Daoy (cell line): ENCODE measurements at regions not wholly inside any gene's neighbourhood (a gene's known extent, or its start where the extent isn't known, plus 50 kb on each side); places are given as distances from the start of the nearest gene placed in this dataset.

Experiments
- DNase-seq: peaks from one replicate; pipeline ENCODE4 v3.0.0-alpha.2; 2015; ENCODE audit warnings: low read depth

GRCh38 chr4:20403290-20403689 lies 151.6 kb downstream of the SLIT2 start:
- DNase-seq: no peak

GRCh38 chr4:20403846-20404245 lies 152.1 kb downstream of the SLIT2 start:
- no peak for DNase-seq

- DNase-seq: no peak
These were observed 156.9 kb downstream of the SLIT2 start for GRCh38 chr4:20408611-20409010.

GRCh38 chr4:20412072-20412471 lies 160.4 kb downstream of the SLIT2 start:
- no peak for DNase-seq

- DNase-seq: no peak
These were observed 165.1 kb downstream of the SLIT2 start for GRCh38 chr4:20416800-20417199.

- DNase-seq: peak; percentile 52
These were observed 167.3 kb downstream of the SLIT2 start for GRCh38 chr4:20418861-20419451.

GRCh38 chr4:20420916-20421602 lies 169.4 kb downstream of the SLIT2 start:
- DNase-seq: no peak

- DNase-seq: no peak
These were observed 169.9 kb downstream of the SLIT2 start for GRCh38 chr4:20421603-20421985.

- DNase-seq: peak; percentile 50
These were observed 170.7 kb downstream of the SLIT2 start for GRCh38 chr4:20422398-20422797.

GRCh38 chr4:20423420-20423819 lies 171.7 kb downstream of the SLIT2 start:
- DNase-seq: no peak

GRCh38 chr4:20426028-20426427 lies 174.3 kb downstream of the SLIT2 start:
- no peak for DNase-seq

- no peak for DNase-seq
These were observed 176.9 kb downstream of the SLIT2 start for GRCh38 chr4:20428436-20429160.

GRCh38 chr4:20430259-20430941 lies 178.7 kb downstream of the SLIT2 start:
- peak; percentile 7 for DNase-seq

- DNase-seq: no peak
These were observed 179.8 kb downstream of the SLIT2 start for GRCh38 chr4:20431543-20431951.

GRCh38 chr4:20432088-20432487 lies 180.4 kb downstream of the SLIT2 start:
- DNase-seq: no peak

- no peak for DNase-seq
These were observed 181.5 kb downstream of the SLIT2 start for GRCh38 chr4:20433097-20433705.

- no peak for DNase-seq
These were observed 188.5 kb downstream of the SLIT2 start for GRCh38 chr4:20440170-20440569.

GRCh38 chr4:20443015-20443805 lies 191.5 kb downstream of the SLIT2 start:
- DNase-seq: no peak

- no peak for DNase-seq
These were observed 193.1 kb downstream of the SLIT2 start for GRCh38 chr4:20444599-20445337.

GRCh38 chr4:20445933-20446723 lies 194.4 kb downstream of the SLIT2 start:
- no peak for DNase-seq
